HG02798 (cell line): ENCODE measurements at regions not wholly inside any gene's neighbourhood (a gene's known extent, or its start where the extent isn't known, plus 50 kb on each side); places are given as distances from the start of the nearest gene placed in this dataset.

Source experiments
- ATAC-seq: cut with Tn5 transposase; IDR thresholded peaks from one replicate; pipeline ENCODE4 v1.9.1; 2021; ENCODE audit warnings: mild to moderate bottlenecking; ENCODE audit not compliant: unreplicated experiment, poor library complexity

DNA sequence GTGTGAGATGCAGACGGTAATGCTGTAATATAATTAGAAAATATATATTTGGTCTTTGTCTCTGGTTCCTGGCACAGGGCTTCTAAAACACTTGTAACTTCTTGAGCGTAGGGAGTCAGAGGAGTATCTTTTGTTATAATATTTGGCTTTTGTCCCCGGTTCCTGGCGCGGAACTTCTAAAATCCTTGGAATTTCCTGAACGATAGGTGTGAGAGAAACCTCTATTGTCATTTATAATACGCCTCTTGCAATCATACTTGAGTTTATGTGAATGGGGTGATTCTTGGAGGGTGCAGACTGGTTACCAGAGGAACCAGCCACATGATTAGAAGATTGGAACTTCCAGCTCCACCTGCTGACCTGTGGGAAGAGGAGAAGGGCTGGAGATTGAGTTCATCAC lies 54.1 kb upstream of the ZBED5 start:
- no peak for ATAC-seq

DNA sequence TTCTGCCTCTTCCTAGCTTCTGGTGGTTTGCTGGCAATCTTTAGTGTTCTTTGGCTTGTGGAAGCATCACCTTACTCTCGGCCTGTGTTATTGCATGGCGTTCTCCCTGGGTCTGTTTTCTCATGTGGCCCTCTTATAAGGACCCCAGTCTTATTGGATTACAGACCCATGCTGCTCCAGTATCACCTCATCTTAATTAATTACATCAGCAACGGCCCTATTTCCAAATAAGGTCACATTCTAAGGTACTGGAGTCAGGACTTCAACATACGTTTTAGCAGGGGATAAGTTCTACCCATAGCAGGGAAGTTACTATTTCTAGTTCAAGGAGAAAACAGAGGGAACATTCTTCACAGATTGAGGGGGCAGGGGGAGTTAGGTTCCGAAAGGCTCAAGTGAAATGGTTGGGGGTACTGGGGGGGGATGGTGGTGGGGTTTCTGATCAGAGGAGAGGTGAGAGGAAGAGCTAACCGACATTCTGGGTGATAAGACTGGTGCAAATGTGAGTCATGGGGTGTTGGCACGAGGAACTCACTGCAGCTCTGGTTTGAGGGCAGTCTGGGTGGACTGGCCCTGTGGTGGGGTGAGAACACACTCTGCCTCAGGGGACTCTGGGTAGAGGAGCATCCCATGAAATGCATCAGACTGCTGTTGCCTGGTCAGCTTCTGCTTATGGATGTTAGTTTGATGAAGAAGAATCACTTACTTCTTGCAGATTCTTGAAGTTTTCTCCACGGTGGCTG lies 51.5 kb upstream of the ZBED5 start:
- no peak for ATAC-seq

- no peak for ATAC-seq
These were observed 50.5 kb upstream of the ZBED5 start for GRCh38 chr11:10908215-10908951.
